ENCODE measurements at regions not wholly inside any gene's neighbourhood (a gene's known extent, or its start where the extent isn't known, plus 50 kb on each side); places are given as distances from the start of the nearest gene placed in this dataset.

GRCh38 chr22:48434868-48435250 lies 1392.8 kb downstream of the BRD1 start:
- Histone ChIP-seq H3K27me3 (ENCODE audit: control insufficient read depth, insufficient read depth, low read length) (no peaks in the 10 kb centered on the region), H3K4me3 (ENCODE audit: insufficient read depth, low read depth, low read length) (no peak overlapping the region), H3K36me3 (replicated peaks; ENCODE audit: control insufficient read depth, insufficient read depth, low read length) (no peaks in the 10 kb centered on the region)
- no peak for DNase-seq

- H3K36me3 ChIP-seq (replicated peaks; ENCODE audit: control insufficient read depth, insufficient read depth, low read length), result no peaks in the 10 kb centered on the region
- H3K27me3 ChIP-seq (ENCODE audit: control insufficient read depth, insufficient read depth, low read length), result no peaks in the 10 kb centered on the region
- H3K4me3 ChIP-seq (ENCODE audit: insufficient read depth, low read depth, low read length), result no peak overlapping the region
- DNase-seq, result no peak
These were observed 1393.4 kb downstream of the BRD1 start for GRCh38 chr22:48434156-48434867.

- H3K27me3 ChIP-seq (ENCODE audit: control insufficient read depth, insufficient read depth, low read length), result no peaks in the 10 kb centered on the region
- H3K36me3 ChIP-seq (replicated peaks; ENCODE audit: control insufficient read depth, insufficient read depth, low read length), result no peaks in the 10 kb centered on the region
- DNase-seq, result no peak
- no peak overlapping the region for H3K4me3 ChIP-seq (ENCODE audit: insufficient read depth, low read depth, low read length)
These were observed 1394.0 kb downstream of the BRD1 start for GRCh38 chr22:48433647-48434046.

- no peaks in the 10 kb centered on the region for H3K36me3 ChIP-seq (replicated peaks; ENCODE audit: control insufficient read depth, insufficient read depth, low read length)
- H3K27me3 ChIP-seq (ENCODE audit: control insufficient read depth, insufficient read depth, low read length), result no peaks in the 10 kb centered on the region
- peak; percentile 41 for DNase-seq
- H3K4me3 ChIP-seq (ENCODE audit: insufficient read depth, low read depth, low read length), result no peak overlapping the region
These were observed 1394.7 kb downstream of the BRD1 start for GRCh38 chr22:48432781-48433518.

- peak; percentile 58 for DNase-seq
- H3K4me3 ChIP-seq (ENCODE audit: insufficient read depth, low read depth, low read length), result no peak overlapping the region
- no peaks in the 10 kb centered on the region for H3K27me3 ChIP-seq (ENCODE audit: control insufficient read depth, insufficient read depth, low read length)
- H3K36me3 ChIP-seq (replicated peaks; ENCODE audit: control insufficient read depth, insufficient read depth, low read length), result no peaks in the 10 kb centered on the region
These were observed 1395.9 kb downstream of the BRD1 start for GRCh38 chr22:48431536-48432315.

GRCh38 chr22:48431014-48431413 lies 1396.7 kb downstream of the BRD1 start:
- DNase-seq, result peak; percentile 39
- Histone ChIP-seq H3K27me3 (ENCODE audit: control insufficient read depth, insufficient read depth, low read length) (no peaks in the 10 kb centered on the region), H3K4me3 (ENCODE audit: insufficient read depth, low read depth, low read length) (no peak overlapping the region), H3K36me3 (replicated peaks; ENCODE audit: control insufficient read depth, insufficient read depth, low read length) (no peaks in the 10 kb centered on the region)

- H3K27me3 ChIP-seq (ENCODE audit: control insufficient read depth, insufficient read depth, low read length), result no peaks in the 10 kb centered on the region
- peak; percentile 21 for DNase-seq
- H3K36me3 ChIP-seq (replicated peaks; ENCODE audit: control insufficient read depth, insufficient read depth, low read length), result no peaks in the 10 kb centered on the region
These were observed 1398.1 kb downstream of the BRD1 start for GRCh38 chr22:48429446-48430020.

GRCh38 chr22:48428631-48429371 lies 1398.9 kb downstream of the BRD1 start:
- DNase-seq, result peak; percentile 45
- no peaks in the 10 kb centered on the region for H3K27me3 ChIP-seq (ENCODE audit: control insufficient read depth, insufficient read depth, low read length)
- H3K4me3 ChIP-seq (ENCODE audit: insufficient read depth, low read depth, low read length), result no peak overlapping the region
- H3K36me3 ChIP-seq (replicated peaks; ENCODE audit: control insufficient read depth, insufficient read depth, low read length), result no peaks in the 10 kb centered on the region

More at GRCh38 chr22:48429446-48430020, 1398.1 kb downstream of the BRD1 start:
- no peak overlapping the region for H3K4me3 ChIP-seq (ENCODE audit: insufficient read depth, low read depth, low read length)

- DNase-seq, result peak; percentile 52
- H3K27me3 ChIP-seq (ENCODE audit: control insufficient read depth, insufficient read depth, low read length), result no peaks in the 10 kb centered on the region
- no peaks in the 10 kb centered on the region for H3K36me3 ChIP-seq (replicated peaks; ENCODE audit: control insufficient read depth, insufficient read depth, low read length)
- H3K4me3 ChIP-seq (ENCODE audit: insufficient read depth, low read depth, low read length), result no peak overlapping the region
These were observed 1399.9 kb downstream of the BRD1 start for GRCh38 chr22:48427731-48428211.

GRCh38 chr22:48426466-48427380 lies 1401.0 kb downstream of the BRD1 start:
- Histone ChIP-seq H3K27me3 (ENCODE audit: control insufficient read depth, insufficient read depth, low read length) (no peaks in the 10 kb centered on the region), H3K4me3 (ENCODE audit: insufficient read depth, low read depth, low read length) (no peak overlapping the region), H3K36me3 (replicated peaks; ENCODE audit: control insufficient read depth, insufficient read depth, low read length) (no peaks in the 10 kb centered on the region)
- peak; percentile 51 for DNase-seq

- Histone ChIP-seq H3K27me3 (ENCODE audit: control insufficient read depth, insufficient read depth, low read length) (no peaks in the 10 kb centered on the region), H3K36me3 (replicated peaks; ENCODE audit: control insufficient read depth, insufficient read depth, low read length) (no peaks in the 10 kb centered on the region), H3K4me3 (ENCODE audit: insufficient read depth, low read depth, low read length) (no peak overlapping the region)
- peak; percentile 24 for DNase-seq
These were observed 1402.0 kb downstream of the BRD1 start for GRCh38 chr22:48425641-48426040.

- no peaks in the 10 kb centered on the region for H3K27me3 ChIP-seq (ENCODE audit: control insufficient read depth, insufficient read depth, low read length)
- H3K36me3 ChIP-seq (replicated peaks; ENCODE audit: control insufficient read depth, insufficient read depth, low read length), result no peaks in the 10 kb centered on the region
- no peak for DNase-seq
- H3K4me3 ChIP-seq (ENCODE audit: insufficient read depth, low read depth, low read length), result no peak overlapping the region
These were observed 1402.6 kb downstream of the BRD1 start for GRCh38 chr22:48425091-48425506.

- H3K27me3 ChIP-seq (ENCODE audit: control insufficient read depth, insufficient read depth, low read length), result no peaks in the 10 kb centered on the region
- no peak overlapping the region for H3K4me3 ChIP-seq (ENCODE audit: insufficient read depth, low read depth, low read length)
- DNase-seq, result no peak
- no peaks in the 10 kb centered on the region for H3K36me3 ChIP-seq (replicated peaks; ENCODE audit: control insufficient read depth, insufficient read depth, low read length)
These were observed 1403.0 kb downstream of the BRD1 start for GRCh38 chr22:48424661-48425060.

Data from H7 (cell line).